Caco-2 (cell line): ENCODE measurements at regions not wholly inside any gene's neighbourhood (a gene's known extent, or its start where the extent isn't known, plus 50 kb on each side); places are given as distances from the start of the nearest gene placed in this dataset.

Experiments
- BruUV-seq: library from RNA; stranded (reverse); fragments of 400-500 nt; replicated peaks from 2 replicates; lab custom pipeline; 2021; lab: Mats Ljungman, UMichigan
- CTCF ChIA-PET: fragments of 300-600 bp; sonication (Branson Sonifier 250); formaldehyde crosslinking; loops from one replicate; lab custom pipeline; 2022; ENCODE audit warnings: antibody characterized with exemption; lab: Charles Lee
- POLR2A ChIA-PET: fragments of 300-600 bp; sonication (Branson Sonifier 250); formaldehyde crosslinking; loops from one replicate; lab custom pipeline; 2022; ENCODE audit warnings: antibody characterized with exemption; lab: Charles Lee
- DNase-seq, 2 experiments: peaks; one replicate each; pipeline versions ENCODE4 v3.0.0 to v3.0.0-alpha.2; 2020 to 2022
- H3K27me3 ChIP-seq: replicated peaks from 2 replicates; pipeline ENCODE4 v1.6.0; 2011; ENCODE audit warnings: low read length; ENCODE audit not compliant: control insufficient read depth, insufficient read depth
- H3K36me3 ChIP-seq: 2 replicates; pipeline ENCODE4 v1.5.1; 2011; ENCODE audit warnings: low read length; ENCODE audit not compliant: control insufficient read depth, insufficient read depth
- H3K4me1 ChIP-seq: fragments of 250-450 bp; sonication (Bioruptor Pico); 2 replicates; pipeline ENCODE4 v1.5.1; 2020; ENCODE audit warnings: mild to moderate bottlenecking
- H3K4me3 ChIP-seq: 2 replicates; pipeline ENCODE4 v1.5.1; 2011; ENCODE audit warnings: low read depth, mild to moderate bottlenecking, control low read depth, low read length
- H3K9me3 ChIP-seq: fragments of 250-450 bp; sonication (Bioruptor Pico); 2 replicates; pipeline ENCODE4 v1.5.1; 2020; ENCODE audit warnings: mild to moderate bottlenecking, moderate library complexity
- H3K27ac Mint-ChIP-seq: one replicate; pipeline ENCODE4 v1.8.0; 2022; ENCODE audit warnings: mixed read lengths; ENCODE audit not compliant: unreplicated experiment
- H3K27me3 Mint-ChIP-seq: one replicate; pipeline ENCODE4 v1.8.0; 2022; ENCODE audit warnings: mixed read lengths; ENCODE audit not compliant: insufficient read depth, unreplicated experiment
- H3K36me3 Mint-ChIP-seq: one replicate; pipeline ENCODE4 v1.8.0; 2022; ENCODE audit warnings: mild to moderate bottlenecking, mixed read lengths; ENCODE audit not compliant: insufficient read depth, unreplicated experiment
- H3K4me1 Mint-ChIP-seq: one replicate; pipeline ENCODE4 v1.8.0; 2022; ENCODE audit warnings: low read depth, mixed read lengths; ENCODE audit not compliant: unreplicated experiment
- H3K4me3 Mint-ChIP-seq: one replicate; pipeline ENCODE4 v1.8.0; 2022; ENCODE audit warnings: mild to moderate bottlenecking, moderate library complexity, mixed read lengths; ENCODE audit not compliant: unreplicated experiment
- H3K9me3 Mint-ChIP-seq: one replicate; pipeline ENCODE4 v1.8.0; 2022; ENCODE audit warnings: mixed read lengths; ENCODE audit not compliant: unreplicated experiment
- CTCF ChIP-seq, 2 experiments: fragments of 200-600 bp in 1 of 2; IDR thresholded peaks; 1 replicate in 1 of 2; 2 replicates in 1 of 2; pipeline versions ENCODE4 v1.5.1 to v1.8.0; 2011 to 2022; ENCODE audit warnings: antibody characterized with exemption in 1 of 2, control low read depth in 1 of 2, inconsistent platforms in 1 of 2, low read depth in 1 of 2, low read length in 1 of 2, mild to moderate bottlenecking in 1 of 2, moderate library complexity in 1 of 2; ENCODE audit not compliant: insufficient read depth in 1 of 2, severe bottlenecking in 1 of 2, unreplicated experiment in 1 of 2
- intact Hi-C: fragments of 100-400 bp; cut with micrococcal nuclease; formaldehyde crosslinking; loops from one replicate; pipeline ENCODE4 v1.10.0; 2022; ENCODE audit not compliant: unreplicated experiment

GRCh38 chr13:70708775-70709174 lies 600.5 kb upstream of the KLHL1 start:
- POLR2A ChIA-PET: no interaction called here
- H3K27me3 ChIP-seq: no peaks in the 10 kb centered on the region
- intact Hi-C loops: no loop called here
- BruUV-seq: no TSS peak
- Mint-ChIP-seq H3K4me1 (no peaks in the 10 kb centered on the region), H3K27me3 (peaks cover 4% of the 10 kb centered on the region), H3K9me3 (no peaks in the 10 kb centered on the region), H3K27ac (no peak overlapping the region), H3K4me3 (no peak overlapping the region), H3K36me3 (no peaks in the 10 kb centered on the region)
- H3K9me3 ChIP-seq: no peaks in the 10 kb centered on the region
- CTCF ChIA-PET: no interaction called here
- no peak for DNase-seq
- H3K4me1 ChIP-seq: no peaks in the 10 kb centered on the region
- H3K36me3 ChIP-seq: no peaks in the 10 kb centered on the region
- TF ChIP-seq CTCF (IDR thresholded peaks at IDR 0.05; ENCODE audit: insufficient read depth in 1 of 2, low read depth in 1 of 2, low read length in 1 of 2, severe bottlenecking in 1 of 2, unreplicated experiment in 1 of 2): no peak
- no peak overlapping the region for H3K4me3 ChIP-seq

GRCh38 chr13:70703755-70704154 lies 595.5 kb upstream of the KLHL1 start:
- no peak for DNase-seq
- no peaks in the 10 kb centered on the region for H3K9me3 Mint-ChIP-seq
- intact Hi-C loops: no loop called here
- no peak overlapping the region for H3K4me3 Mint-ChIP-seq
- BruUV-seq: no TSS peak
- ChIA-PET CTCF (no interaction called here), POLR2A (no interaction called here)
- Histone ChIP-seq H3K9me3 (no peaks in the 10 kb centered on the region), H3K27me3 (no peaks in the 10 kb centered on the region), H3K4me1 (no peaks in the 10 kb centered on the region), H3K4me3 (no peak overlapping the region), H3K36me3 (no peaks in the 10 kb centered on the region)
- H3K27ac Mint-ChIP-seq: no peak overlapping the region
- no peaks in the 10 kb centered on the region for H3K4me1 Mint-ChIP-seq
- peaks cover 7% of the 10 kb centered on the region for H3K27me3 Mint-ChIP-seq
- no peaks in the 10 kb centered on the region for H3K36me3 Mint-ChIP-seq
- TF ChIP-seq CTCF (IDR thresholded peaks at IDR 0.05; ENCODE audit: insufficient read depth in 1 of 2, low read depth in 1 of 2, low read length in 1 of 2, severe bottlenecking in 1 of 2, unreplicated experiment in 1 of 2): no peak

GRCh38 chr13:70694996-70695715 lies 586.9 kb upstream of the KLHL1 start:
- Mint-ChIP-seq H3K9me3 (no peaks in the 10 kb centered on the region), H3K4me1 (no peaks in the 10 kb centered on the region), H3K4me3 (no peak overlapping the region), H3K27me3 (no peaks in the 10 kb centered on the region), H3K27ac (no peak overlapping the region), H3K36me3 (no peaks in the 10 kb centered on the region)
- TF ChIP-seq CTCF (IDR thresholded peaks at IDR 0.05; ENCODE audit: insufficient read depth in 1 of 2, low read depth in 1 of 2, low read length in 1 of 2, severe bottlenecking in 1 of 2, unreplicated experiment in 1 of 2): no peak
- BruUV-seq: no TSS peak
- no peaks in the 10 kb centered on the region for H3K9me3 ChIP-seq
- intact Hi-C loops: no loop called here
- H3K36me3 ChIP-seq: no peaks in the 10 kb centered on the region
- no peaks in the 10 kb centered on the region for H3K27me3 ChIP-seq
- H3K4me3 ChIP-seq: no peak overlapping the region
- ChIA-PET POLR2A (no interaction called here), CTCF (no interaction called here)
- H3K4me1 ChIP-seq: no peaks in the 10 kb centered on the region
- DNase-seq: no peak
